HCT116 (cell line): ENCODE measurements at regions not wholly inside any gene's neighbourhood (a gene's known extent, or its start where the extent isn't known, plus 50 kb on each side); places are given as distances from the start of the nearest gene placed in this dataset.

Source experiments
- ATAC-seq: fragments of 200-7000 bp; cut with Tn5 transposase; 2 replicates; pipeline ENCODE4 v1.9.1; 2020; ENCODE audit warnings: mild to moderate bottlenecking, moderate library complexity
- BruUV-seq: library from RNA; stranded (reverse); fragments of 400-500 nt; replicated peaks from 2 replicates; lab custom pipeline; 2021; lab: Mats Ljungman, UMichigan
- CTCF ChIA-PET: fragments of 300-600 bp; sonication (Branson Sonifier 250); formaldehyde crosslinking; loops from one replicate; lab custom pipeline; 2021; ENCODE audit warnings: antibody characterized with exemption; lab: Charles Lee
- POLR2A ChIA-PET: fragments of 300-600, 350-600 bp; sonication (Branson Sonifier 250); formaldehyde crosslinking; loops from one replicate; lab custom pipeline; 2021; ENCODE audit warnings: antibody characterized with exemption; lab: Charles Lee
- RAD21 ChIA-PET, 2 experiments: fragments of 300-600 bp; sonication (Branson Sonifier 250); formaldehyde crosslinking; loops; one replicate each; lab custom pipeline; 2023; ENCODE audit warnings: low total read pairs in 2 of 2; ENCODE audit not compliant: uncharacterized antibody in 2 of 2, unreplicated experiment in 2 of 2, low non-redundant PET in 1 of 2; lab: Charles Lee
- DNase-seq: peaks from one replicate; pipeline ENCODE4 v3.0.0-alpha.2; 2010; ENCODE audit warnings: low read depth, low spot score
- H2AFZ ChIP-seq: fragments of 200-600 bp; shearing (Covaris generic), sonication (generic); 2 replicates; pipeline ENCODE4 v1.6.1; 2017; ENCODE audit warnings: low read depth, mixed run types, mixed read lengths, antibody characterized with exemption, low read length; ENCODE audit not compliant: poor library complexity, severe bottlenecking
- H3K27ac ChIP-seq: 2 replicates; pipeline ENCODE4 v1.5.1; 2012; ENCODE audit warnings: low read depth, low read length
- H3K27me3 ChIP-seq: fragments of 200-600 bp; sonication (generic); 2 replicates; pipeline ENCODE4 v1.6.1; 2016; ENCODE audit warnings: mixed run types, low read length, mixed read lengths; ENCODE audit not compliant: insufficient read depth
- H3K36me3 ChIP-seq, 2 experiments: fragments of 200-500 bp in 1 of 2; fragments of 200-600 bp in 1 of 2; sonication (Bioruptor generic) in 1 of 2; sonication (generic) in 1 of 2; 2 replicates each; pipeline versions ENCODE4 v1.5.1 to v1.6.1; 2014 to 2016; ENCODE audit warnings: low read length in 2 of 2, inconsistent platforms in 1 of 2, mixed read lengths in 1 of 2, mixed run types in 1 of 2; ENCODE audit not compliant: insufficient read depth in 2 of 2, control insufficient read depth in 1 of 2
- H3K4me1 ChIP-seq, 2 experiments: fragments of 200-600 bp in 1 of 2; sonication (generic) in 1 of 2; 2 replicates each; pipeline versions ENCODE4 v1.5.1 to v1.6.1; 2012 to 2017; ENCODE audit warnings: low read length in 2 of 2, inconsistent platforms in 1 of 2, mild to moderate bottlenecking in 1 of 2, mixed read lengths in 1 of 2, mixed run types in 1 of 2, moderate library complexity in 1 of 2; ENCODE audit not compliant: insufficient read depth in 2 of 2, control insufficient read depth in 1 of 2
- H3K4me2 ChIP-seq: fragments of 200-600 bp; sonication (generic); 2 replicates; pipeline ENCODE4 v1.6.1; 2017; ENCODE audit warnings: mixed run types, low read length, mixed read lengths
- H3K4me3 ChIP-seq, 2 experiments: fragments of 200-600 bp in 1 of 2; sonication (generic) in 1 of 2; replicated peaks in 1 of 2; 2 replicates each; pipeline ENCODE4 v1.5.1; 2011 to 2016; ENCODE audit warnings: low read length in 2 of 2, control low read depth in 1 of 2, low read depth in 1 of 2, mild to moderate bottlenecking in 1 of 2, mixed read lengths in 1 of 2, mixed run types in 1 of 2
- H3K79me2 ChIP-seq: fragments of 200-600 bp; sonication (generic); 2 replicates; pipeline ENCODE4 v1.6.1; 2017; ENCODE audit warnings: mild to moderate bottlenecking, mixed run types, low read length, moderate library complexity, mixed read lengths; ENCODE audit not compliant: insufficient read depth
- H3K9ac ChIP-seq: fragments of 200-600 bp; sonication (generic); 2 replicates; pipeline ENCODE4 v1.6.1; 2016; ENCODE audit warnings: low read length, mixed read lengths
- H3K9me2 ChIP-seq: fragments of 200-600 bp; sonication (generic), shearing (Covaris generic); 2 replicates; pipeline ENCODE4 v1.6.1; 2017; ENCODE audit warnings: mixed run types, mild to moderate bottlenecking, moderate library complexity; ENCODE audit not compliant: insufficient read depth
- H3K9me3 ChIP-seq, 2 experiments: fragments of 200-500 bp in 1 of 2; fragments of 200-600 bp in 1 of 2; sonication (Bioruptor generic) in 1 of 2; sonication (generic) in 1 of 2; 2 replicates each; pipeline ENCODE4 v1.6.1; 2014 to 2017; ENCODE audit warnings: low read length in 2 of 2, mixed read lengths in 2 of 2, inconsistent platforms in 1 of 2, low read depth in 1 of 2, mild to moderate bottlenecking in 1 of 2, mixed run types in 1 of 2, moderate library complexity in 1 of 2; ENCODE audit not compliant: control insufficient read depth in 1 of 2, insufficient read depth in 1 of 2
- H4K20me1 ChIP-seq: fragments of 200-600 bp; sonication (generic), shearing (Covaris generic); 2 replicates; pipeline ENCODE4 v1.6.1; 2017; ENCODE audit warnings: mixed run types, mild to moderate bottlenecking, moderate library complexity; ENCODE audit not compliant: insufficient read depth
- CBX3 ChIP-seq: IDR thresholded peaks from 2 replicates; pipeline ENCODE4 v1.6.1; 2012; ENCODE audit warnings: low read depth
- EGR1 ChIP-seq: IDR thresholded peaks from 2 replicates; pipeline ENCODE4 v1.6.1; 2012; ENCODE audit warnings: low read depth
- ELF1 ChIP-seq: IDR thresholded peaks from 2 replicates; pipeline ENCODE4 v1.6.1; 2012; ENCODE audit warnings: low read depth, borderline replicate concordance
- RAD21 ChIP-seq: IDR thresholded peaks from 2 replicates; pipeline ENCODE4 v1.6.1; 2012; ENCODE audit warnings: low read depth, mild to moderate bottlenecking
- SIN3A ChIP-seq: IDR thresholded peaks from 2 replicates; pipeline ENCODE4 v1.6.1; 2012; ENCODE audit warnings: low read depth
- intact Hi-C: fragments of 100-400 bp; cut with micrococcal nuclease; formaldehyde crosslinking; loops from 2 replicates; pipeline ENCODE4 v1.10.0; 2022

DNA sequence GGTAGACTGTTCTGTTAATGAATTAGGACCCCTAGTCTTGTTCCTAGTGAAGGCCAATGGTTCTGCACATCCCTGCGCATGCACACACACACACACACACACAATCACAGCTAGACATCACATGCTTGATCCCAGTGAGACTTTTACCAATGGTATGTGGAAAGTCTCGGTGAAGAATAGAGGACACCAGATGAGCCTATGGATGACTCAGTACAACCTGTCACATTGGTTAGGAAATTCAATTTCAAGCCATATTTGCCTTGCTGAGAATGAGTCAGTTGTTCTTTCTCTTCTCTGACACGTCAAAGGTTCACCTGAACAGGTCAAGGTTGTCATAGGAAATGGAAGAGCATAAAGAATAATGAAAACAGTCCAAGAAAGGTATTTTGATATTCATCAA lies 122.0 kb downstream of the SLC17A6 start:
- DNase-seq: no peak
- H3K79me2 ChIP-seq: no peaks in the 10 kb centered on the region
- H3K4me1 ChIP-seq: no peaks in the 10 kb centered on the region
- no peaks in the 10 kb centered on the region for H3K9me3 ChIP-seq
- H3K36me3 ChIP-seq: no peaks in the 10 kb centered on the region
- no TSS peak for BruUV-seq
- H3K9me2 ChIP-seq: no peaks in the 10 kb centered on the region
- no peak overlapping the region for H3K9ac ChIP-seq
- ChIA-PET POLR2A (no interaction called here), CTCF (no interaction called here), RAD21 (no interaction called here)
- intact Hi-C loops: loop anchor here (10.0 kb wide), 1 partner anchor 65 kb away; no protein-coding TSS in a partner anchor
- H3K4me3 ChIP-seq: no peak overlapping the region
- no peak overlapping the region for H3K4me2 ChIP-seq
- H3K27me3 ChIP-seq: no peaks in the 10 kb centered on the region
- H2AFZ ChIP-seq: no peak overlapping the region
- ATAC-seq: no peak
- no peak for TF ChIP-seq RAD21
- H3K27ac ChIP-seq: no peak overlapping the region
- H4K20me1 ChIP-seq: no peaks in the 10 kb centered on the region

DNA sequence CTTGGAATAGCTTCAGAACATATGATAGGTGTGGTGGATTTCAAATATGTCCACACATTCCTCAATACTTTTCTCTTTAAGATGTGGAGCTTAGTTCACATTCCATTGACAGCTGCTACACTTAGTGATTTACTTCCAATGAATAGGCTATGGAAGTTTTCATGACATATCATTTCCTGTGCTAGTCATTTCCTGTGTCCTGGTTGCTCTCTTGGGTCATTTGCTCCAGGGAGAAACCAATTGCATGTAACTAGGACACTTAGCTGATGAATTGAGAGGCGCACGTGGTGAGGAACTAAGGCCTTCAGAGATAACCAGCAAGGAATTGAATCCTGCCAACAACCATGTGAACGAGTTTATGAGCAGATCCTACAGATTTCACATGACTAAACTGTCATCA lies 120.9 kb downstream of the SLC17A6 start:
- Histone ChIP-seq H3K36me3 (no peaks in the 10 kb centered on the region), H3K27ac (no peak overlapping the region), H3K9me3 (no peaks in the 10 kb centered on the region), H3K79me2 (no peaks in the 10 kb centered on the region), H3K27me3 (no peaks in the 10 kb centered on the region), H3K4me2 (no peak overlapping the region), H4K20me1 (no peaks in the 10 kb centered on the region), H3K9me2 (no peaks in the 10 kb centered on the region), H2AFZ (no peak overlapping the region), H3K4me3 (no peak overlapping the region), H3K9ac (no peak overlapping the region)
- intact Hi-C loops: no loop called here
- ChIA-PET RAD21 (no interaction called here), CTCF (no interaction called here), POLR2A (no interaction called here)
- ATAC-seq: no peak
- DNase-seq: no peak
- no TSS peak for BruUV-seq
- no peak for TF ChIP-seq RAD21
- no peak for TF ChIP-seq SIN3A
- no peak for TF ChIP-seq ELF1
- no peak for TF ChIP-seq EGR1
- no peak for TF ChIP-seq CBX3
- TF ChIP-seq, all 23 proteins: peak for 0
- H3K4me1 ChIP-seq: no peaks in the 10 kb centered on the region
